Posterior vena cava (tissue), 2 donors: ENCODE measurements at regions not wholly inside any gene's neighbourhood (a gene's known extent, or its start where the extent isn't known, plus 50 kb on each side); places are given as distances from the start of the nearest gene placed in this dataset.

Experiments
- DNase-seq: peaks from one replicate; pipeline ENCODE4 v3.0.0-alpha.2; 2020; ENCODE audit warnings: low spot score
- intact Hi-C, 2 donors: fragments of 100-400 bp; cut with DNase I; formaldehyde crosslinking; loops; one replicate each; pipeline versions ENCODE4 v1.14.1 to v1.14.2; 2022 to 2023
- donor health status: DM: yes; HTN: yes; CAD: no.
- donor health status: DM: yes; HTN: yes; CAD: no.

GRCh38 chr3:152087153-152087552, 181.6 kb upstream of the MBNL1 start:
- no peak for DNase-seq
- intact Hi-C loops, result loop anchor here in 1 of 2 donors (10.0 kb wide), 1 partner anchor 58 kb away; no protein-coding TSS in a partner anchor

GRCh38 chr3:152089528-152089927, 179.2 kb upstream of the MBNL1 start:
- intact Hi-C loops, result loop anchor here in 1 of 2 donors (10.0 kb wide), 1 partner anchor 55 kb away; no protein-coding TSS in a partner anchor
- DNase-seq, result no peak

- intact Hi-C loops, result no loop called here
- no peak for DNase-seq
These were observed 177.0 kb upstream of the MBNL1 start for GRCh38 chr3:152091725-152092124.

- no peak for DNase-seq
- intact Hi-C loops, result no loop called here
These were observed 174.8 kb upstream of the MBNL1 start for GRCh38 chr3:152093901-152094300.

GRCh38 chr3:152094406-152094805, 174.3 kb upstream of the MBNL1 start:
- intact Hi-C loops, result no loop called here
- no peak for DNase-seq

- DNase-seq, result no peak
- intact Hi-C loops, result no loop called here
These were observed 173.3 kb upstream of the MBNL1 start for GRCh38 chr3:152095472-152095871.

GRCh38 chr3:152096280-152096906, 172.3 kb upstream of the MBNL1 start:
- intact Hi-C loops, result no loop called here

GRCh38 chr3:152097120-152097519, 171.6 kb upstream of the MBNL1 start:
- intact Hi-C loops, result no loop called here
- DNase-seq, result no peak

More at GRCh38 chr3:152096280-152096906, 172.3 kb upstream of the MBNL1 start:
- no peak for DNase-seq

- no peak for DNase-seq
- intact Hi-C loops, result no loop called here
These were observed 171.0 kb upstream of the MBNL1 start for GRCh38 chr3:152097770-152098169.

- no peak for DNase-seq
- intact Hi-C loops, result no loop called here
These were observed 168.1 kb upstream of the MBNL1 start for GRCh38 chr3:152100491-152101132.

- DNase-seq, result no peak
- intact Hi-C loops, result no loop called here
These were observed 166.3 kb upstream of the MBNL1 start for GRCh38 chr3:152102410-152102809.

GRCh38 chr3:152103257-152103656, 165.5 kb upstream of the MBNL1 start:
- DNase-seq, result no peak
- intact Hi-C loops, result no loop called here

- no peak for DNase-seq
- intact Hi-C loops, result no loop called here
These were observed 163.8 kb upstream of the MBNL1 start for GRCh38 chr3:152104847-152105415.

GRCh38 chr3:152105446-152105845, 163.3 kb upstream of the MBNL1 start:
- intact Hi-C loops, result no loop called here
- DNase-seq, result no peak

GRCh38 chr3:152109038-152109437, 159.7 kb upstream of the MBNL1 start:
- intact Hi-C loops, result no loop called here
- no peak for DNase-seq

- intact Hi-C loops, result no loop called here
- DNase-seq, result no peak
These were observed 155.3 kb upstream of the MBNL1 start for GRCh38 chr3:152113413-152113812.

GRCh38 chr3:152113992-152114651, 154.6 kb upstream of the MBNL1 start:
- intact Hi-C loops, result no loop called here
- no peak for DNase-seq

GRCh38 chr3:152120601-152121269, 148.0 kb upstream of the MBNL1 start:
- intact Hi-C loops, result no loop called here
- no peak for DNase-seq

GRCh38 chr3:152121270-152121636, 147.5 kb upstream of the MBNL1 start:
- intact Hi-C loops, result no loop called here

GRCh38 chr3:152122851-152123250, 145.9 kb upstream of the MBNL1 start:
- DNase-seq, result no peak
- intact Hi-C loops, result no loop called here

More at GRCh38 chr3:152121270-152121636, 147.5 kb upstream of the MBNL1 start:
- DNase-seq, result no peak
